ENCODE measurements at regions not wholly inside any gene's neighbourhood (a gene's known extent, or its start where the extent isn't known, plus 50 kb on each side); places are given as distances from the start of the nearest gene placed in this dataset.

- TF ChIP-seq POLR2A (IDR thresholded peaks at IDR 0.05; ENCODE audit: low read length) (no peak), GATA1 (IDR thresholded peaks at IDR 0.05; ENCODE audit: low read depth, low read length) (no peak)
Measured at GRCh38 chr18:78514910-78515670, 464.5 kb upstream of the SALL3 start.

All from erythroblast (primary cell).